Daoy (cell line): ENCODE measurements at regions not wholly inside any gene's neighbourhood (a gene's known extent, or its start where the extent isn't known, plus 50 kb on each side); places are given as distances from the start of the nearest gene placed in this dataset.
"Not testable (repeated sequence)": the region's sequence is repeated elsewhere in the genome, so short reads cannot be mapped to it uniquely, and the experiment has no call there.

Experiments
- DNase-seq: peaks from one replicate; pipeline ENCODE4 v3.0.0-alpha.2; 2015; ENCODE audit warnings: low read depth

DNA sequence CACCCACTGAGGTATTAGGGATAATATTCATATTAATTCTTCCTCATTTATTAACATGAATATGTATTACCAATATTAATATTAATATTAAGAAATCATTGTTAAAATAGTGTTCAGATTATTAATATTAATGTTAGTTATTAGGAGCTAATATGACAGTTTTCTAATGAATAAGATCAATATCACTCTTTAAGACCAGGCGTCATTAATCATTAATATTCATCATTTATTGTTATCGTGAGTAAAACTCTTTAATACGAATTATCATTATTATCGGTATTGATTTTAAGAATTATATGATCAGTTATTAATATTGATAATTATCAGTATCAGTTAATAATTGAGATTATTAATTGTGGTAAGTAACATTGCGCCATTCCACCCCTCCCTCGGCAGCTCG, 101.0 kb upstream of the HMX1 start:
- not testable (repeated sequence) for DNase-seq

DNA sequence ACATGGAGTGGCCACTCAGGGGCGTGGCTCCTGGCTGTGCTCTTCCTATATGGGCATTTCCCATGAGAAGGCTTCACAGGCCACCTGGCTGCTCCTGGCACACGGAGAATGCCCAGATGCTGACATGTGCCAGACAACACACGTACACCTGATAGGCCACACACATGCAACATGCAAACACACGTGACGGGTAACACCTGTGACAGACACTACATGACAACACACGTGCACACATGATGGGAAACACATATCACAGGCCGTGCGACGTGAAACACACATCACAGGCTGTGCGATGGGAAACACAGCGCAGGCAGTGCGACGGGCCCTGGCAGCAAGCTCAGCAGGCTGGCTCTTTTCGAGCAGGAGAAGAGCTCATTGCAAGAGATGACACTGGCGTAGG, 94.3 kb upstream of the HMX1 start:
- not testable (repeated sequence) for DNase-seq

DNA sequence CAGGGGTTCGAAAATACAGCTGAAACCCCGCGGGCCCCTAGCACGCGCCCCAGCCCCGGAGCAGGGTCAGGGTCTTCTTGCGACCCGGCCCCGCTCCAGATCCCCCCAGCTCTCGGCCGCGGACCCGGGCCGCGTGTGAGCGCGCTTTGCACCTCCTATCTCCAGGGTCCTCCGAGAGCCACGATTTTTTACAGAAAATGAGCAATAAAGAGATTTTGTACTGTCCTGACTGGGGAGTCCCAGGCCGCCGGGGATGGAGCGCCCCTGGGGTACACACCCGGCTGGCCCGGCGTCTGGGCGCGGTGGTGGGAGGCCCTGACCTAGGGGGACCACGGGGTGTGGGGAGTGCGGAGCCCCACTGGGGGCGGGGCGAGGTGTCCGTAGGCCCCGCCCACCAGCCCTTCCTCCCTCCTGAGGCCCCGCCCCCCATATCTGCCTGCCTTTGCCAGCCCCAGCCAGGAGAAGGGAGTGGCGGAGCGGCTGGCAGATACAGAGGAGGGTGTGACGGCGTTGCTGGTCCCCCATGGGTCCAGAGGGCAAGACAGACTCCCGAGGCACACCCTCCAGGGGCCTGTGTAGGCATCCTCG, 92.7 kb upstream of the HMX1 start:
- DNase-seq = peak; percentile 61

DNA sequence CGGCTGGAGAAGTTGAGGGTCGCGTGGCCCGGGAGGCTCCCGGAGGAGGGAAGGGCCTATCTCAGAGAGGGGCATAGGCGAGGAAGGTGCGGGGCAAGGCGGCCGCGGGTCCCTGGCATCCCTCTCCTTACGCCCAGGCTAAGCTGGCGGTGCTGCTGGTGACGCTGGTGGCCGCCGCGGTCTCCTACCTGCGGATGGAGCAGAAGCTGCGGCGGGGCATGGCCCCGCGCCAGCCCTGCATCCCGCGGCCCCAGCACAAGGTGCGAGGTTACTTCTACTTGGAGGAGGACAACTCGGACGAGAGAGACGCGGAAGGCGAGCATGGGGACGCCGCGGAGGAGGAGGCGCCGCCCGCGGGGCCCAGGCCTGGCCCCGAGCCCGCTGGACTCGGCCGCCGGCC, 91.9 kb upstream of the HMX1 start:
- not testable (repeated sequence) for DNase-seq

DNA sequence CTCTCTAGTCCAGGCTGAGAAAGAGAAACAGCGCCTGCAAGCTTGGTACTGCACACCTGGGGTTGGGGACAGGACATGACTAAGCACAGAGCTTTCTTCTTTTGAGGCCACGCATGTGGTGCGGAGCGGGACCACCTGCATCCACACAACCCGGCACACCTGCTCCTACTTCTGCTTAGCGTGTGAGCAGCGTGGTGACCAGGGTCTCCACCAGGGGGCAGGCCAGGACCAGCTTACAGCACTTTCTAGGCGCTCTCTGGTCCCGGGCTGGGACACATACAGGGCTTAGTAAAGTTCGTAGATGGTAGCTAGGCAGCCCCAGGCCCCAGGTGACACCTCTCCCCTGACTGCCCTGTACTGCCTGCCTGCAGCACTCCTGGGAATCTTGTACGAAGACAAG, 89.7 kb upstream of the HMX1 start:
- DNase-seq = peak; percentile 79

DNA sequence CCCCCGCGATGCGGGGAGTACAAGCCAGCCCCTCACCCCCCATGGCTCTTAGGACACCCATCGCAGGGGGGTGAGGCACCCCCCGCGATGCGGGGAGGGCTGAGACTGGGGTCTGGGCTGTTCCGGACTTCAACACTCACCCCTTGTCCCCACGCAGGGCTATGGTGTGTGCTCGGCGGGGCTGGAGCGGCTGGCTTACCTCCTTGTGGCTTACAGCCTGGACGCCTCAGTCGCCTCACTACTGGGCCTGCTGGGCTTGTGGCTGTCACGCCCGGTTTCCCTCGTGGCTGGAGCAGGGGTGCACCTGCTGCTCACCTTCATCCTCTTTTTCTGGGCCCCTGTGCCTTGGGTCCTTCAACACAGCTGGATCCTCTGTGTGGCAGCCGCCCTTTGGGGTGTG, 87.8 kb upstream of the HMX1 start:
- not testable (repeated sequence) for DNase-seq

DNA sequence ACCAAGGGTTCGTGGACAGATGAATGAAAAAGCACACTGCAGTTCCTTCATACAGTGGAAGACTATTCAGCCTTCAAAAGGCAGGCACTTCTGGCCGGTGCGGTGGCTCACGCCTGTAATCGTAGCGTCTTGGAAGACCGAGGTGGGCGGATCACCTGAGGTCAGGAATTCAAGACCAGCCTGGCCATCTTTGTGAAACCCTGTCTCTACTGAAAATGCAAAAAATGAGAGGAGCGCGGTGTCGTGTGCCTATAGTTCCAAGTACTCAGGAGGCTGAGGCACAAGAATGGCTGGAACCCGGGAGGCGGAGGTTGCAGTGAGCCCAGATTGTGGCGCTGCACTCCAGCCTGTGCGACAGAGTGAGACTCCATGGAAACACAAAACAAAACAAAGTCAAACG, 82.4 kb upstream of the HMX1 start:
- DNase-seq = not testable (repeated sequence)

DNA sequence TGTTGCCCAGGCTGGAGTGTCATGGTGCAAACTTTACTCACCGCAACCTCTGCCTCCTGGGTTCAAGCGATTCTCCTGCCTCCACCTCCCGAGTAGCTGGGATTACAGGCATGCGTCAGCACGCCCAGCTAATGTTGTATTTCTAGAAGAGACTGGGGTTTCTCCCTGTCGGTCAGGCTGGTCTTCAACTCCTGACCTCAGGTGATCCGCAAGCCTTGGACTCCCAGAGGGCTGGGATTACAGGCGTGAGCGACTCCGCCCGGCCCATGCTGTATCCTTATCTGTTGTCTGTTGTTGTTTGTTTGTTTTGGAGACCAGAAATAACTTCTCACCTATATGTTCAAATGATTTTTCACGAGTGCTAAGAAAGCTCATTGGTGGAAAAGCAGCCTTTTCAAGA, 81.2 kb upstream of the HMX1 start:
- DNase-seq = not testable (repeated sequence)

DNA sequence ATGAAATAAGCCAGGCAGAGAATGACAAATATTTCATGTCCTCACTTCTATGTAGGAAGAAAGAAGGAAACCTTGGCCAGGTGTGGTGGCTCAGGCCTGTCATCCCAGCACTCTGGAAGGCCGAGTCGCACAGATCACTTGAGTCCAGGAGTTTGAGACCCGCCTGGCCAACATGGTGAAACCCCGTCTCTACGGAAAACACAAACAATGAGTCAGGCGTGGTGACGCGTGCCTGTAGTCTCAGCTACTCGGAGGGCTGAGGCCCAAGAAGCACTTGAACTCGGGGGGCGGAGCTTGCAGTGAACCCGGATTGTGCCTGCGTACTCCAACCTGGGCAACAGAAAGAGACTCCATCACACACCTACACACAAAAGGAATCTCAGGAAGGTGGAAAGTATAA, 80.5 kb upstream of the HMX1 start:
- DNase-seq = peak; percentile 82

DNA sequence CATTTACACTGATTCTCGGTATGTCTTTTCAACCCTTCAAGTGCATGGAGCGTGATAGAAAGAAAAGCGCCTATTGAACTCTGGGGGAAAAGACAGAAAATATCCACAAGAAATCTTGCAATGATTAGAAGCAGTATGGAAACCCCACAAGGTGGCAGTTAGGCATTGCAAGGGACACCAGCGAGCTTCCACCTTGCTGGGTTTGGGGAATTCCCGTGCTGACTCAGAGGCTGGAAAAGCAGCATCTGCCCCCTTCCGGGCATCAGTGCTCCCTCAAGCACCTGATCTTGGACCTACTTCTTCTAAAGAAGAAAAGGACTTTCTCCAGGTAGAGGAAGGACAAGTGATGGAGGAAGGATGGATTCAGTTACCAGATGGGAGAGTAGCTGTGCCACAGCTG, 73.9 kb upstream of the HMX1 start:
- peak; percentile 64 for DNase-seq

DNA sequence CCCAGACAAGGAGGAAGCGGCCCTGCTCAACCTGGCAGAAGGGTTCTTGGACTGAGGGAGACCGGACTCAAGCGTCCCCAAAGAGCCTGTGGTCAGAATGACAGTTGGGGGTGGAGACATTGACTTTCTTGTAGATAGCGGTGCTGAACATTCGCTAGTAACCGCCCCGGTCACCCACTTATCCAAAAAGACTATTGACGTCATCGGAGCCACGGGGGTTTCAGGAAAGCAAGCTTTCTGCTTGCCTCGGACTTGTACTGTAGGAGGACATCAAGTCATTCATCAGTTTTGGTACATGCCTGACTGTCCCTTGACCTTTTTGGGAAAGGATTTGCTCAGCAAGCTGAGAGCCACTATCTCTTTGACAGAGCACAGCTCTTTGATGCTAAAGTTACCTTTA, 71.7 kb upstream of the HMX1 start:
- peak; percentile 27 for DNase-seq

DNA sequence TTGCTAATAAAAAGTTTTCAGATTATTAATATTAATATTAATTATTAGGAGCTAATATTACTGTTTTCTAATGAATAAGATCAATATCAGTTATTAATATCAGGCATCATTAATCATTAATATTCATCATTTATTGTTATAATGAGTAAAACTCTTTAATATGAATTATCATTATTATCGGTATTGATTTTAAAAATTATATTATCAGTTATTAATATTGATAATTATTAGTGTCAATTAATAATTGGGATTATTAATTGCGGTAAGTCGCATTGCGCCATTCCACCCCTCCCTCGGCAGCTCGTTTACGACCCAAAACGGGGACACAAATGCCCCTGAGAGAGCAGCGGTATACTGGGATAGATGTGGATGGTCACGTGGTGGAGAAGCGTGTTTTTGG, 70.4 kb upstream of the HMX1 start:
- not testable (repeated sequence) for DNase-seq

DNA sequence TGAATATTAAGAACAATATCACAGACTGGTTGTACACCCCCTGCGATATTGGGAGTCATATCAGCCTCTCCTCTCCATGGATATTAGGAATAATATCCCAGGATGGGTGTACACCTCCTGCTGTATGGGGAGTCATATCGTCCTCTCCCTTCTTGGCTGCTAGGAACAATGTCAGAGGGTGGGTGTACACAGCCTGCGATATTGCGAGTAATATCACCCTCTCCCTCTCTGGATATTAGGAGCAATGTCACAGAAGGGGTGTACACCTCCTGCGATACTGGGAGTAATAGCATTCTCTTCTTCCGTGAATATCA, 69.8 kb upstream of the HMX1 start:
- not testable (repeated sequence) for DNase-seq

DNA sequence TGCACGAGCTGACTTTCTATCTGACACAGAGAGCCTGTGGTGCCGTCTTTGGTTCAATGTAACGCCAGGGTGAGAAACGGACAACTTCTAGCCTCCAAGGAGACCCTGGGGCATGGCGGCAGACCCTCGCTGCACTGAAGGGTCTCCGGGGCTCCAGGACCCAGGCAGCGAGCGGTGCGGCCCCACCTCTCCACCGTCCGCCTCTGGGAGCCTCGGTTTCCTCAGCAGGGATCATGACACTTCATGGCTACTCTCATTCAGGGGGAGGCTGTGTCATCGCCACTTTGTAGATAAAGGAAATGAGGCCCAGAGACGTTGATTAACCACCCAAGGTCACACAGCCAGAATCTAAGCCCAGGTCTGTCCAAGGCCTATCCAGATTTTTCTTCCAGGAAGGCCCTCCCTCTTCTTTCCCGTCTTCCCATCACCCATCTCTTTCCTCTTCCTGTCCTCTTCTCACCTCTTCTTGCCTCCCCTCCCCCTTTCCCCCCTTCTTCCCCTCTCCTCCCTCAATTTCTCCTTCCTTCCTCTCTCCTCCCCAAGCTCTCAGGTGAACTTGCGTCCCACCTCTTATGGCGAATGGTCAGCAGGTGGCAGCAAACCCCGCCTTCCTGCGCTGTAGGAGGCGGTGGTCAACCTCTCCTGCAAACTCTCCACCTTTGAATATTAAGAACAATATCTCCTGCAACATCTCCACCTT, 69.3 kb upstream of the HMX1 start:
- DNase-seq = peak; percentile 61

DNA sequence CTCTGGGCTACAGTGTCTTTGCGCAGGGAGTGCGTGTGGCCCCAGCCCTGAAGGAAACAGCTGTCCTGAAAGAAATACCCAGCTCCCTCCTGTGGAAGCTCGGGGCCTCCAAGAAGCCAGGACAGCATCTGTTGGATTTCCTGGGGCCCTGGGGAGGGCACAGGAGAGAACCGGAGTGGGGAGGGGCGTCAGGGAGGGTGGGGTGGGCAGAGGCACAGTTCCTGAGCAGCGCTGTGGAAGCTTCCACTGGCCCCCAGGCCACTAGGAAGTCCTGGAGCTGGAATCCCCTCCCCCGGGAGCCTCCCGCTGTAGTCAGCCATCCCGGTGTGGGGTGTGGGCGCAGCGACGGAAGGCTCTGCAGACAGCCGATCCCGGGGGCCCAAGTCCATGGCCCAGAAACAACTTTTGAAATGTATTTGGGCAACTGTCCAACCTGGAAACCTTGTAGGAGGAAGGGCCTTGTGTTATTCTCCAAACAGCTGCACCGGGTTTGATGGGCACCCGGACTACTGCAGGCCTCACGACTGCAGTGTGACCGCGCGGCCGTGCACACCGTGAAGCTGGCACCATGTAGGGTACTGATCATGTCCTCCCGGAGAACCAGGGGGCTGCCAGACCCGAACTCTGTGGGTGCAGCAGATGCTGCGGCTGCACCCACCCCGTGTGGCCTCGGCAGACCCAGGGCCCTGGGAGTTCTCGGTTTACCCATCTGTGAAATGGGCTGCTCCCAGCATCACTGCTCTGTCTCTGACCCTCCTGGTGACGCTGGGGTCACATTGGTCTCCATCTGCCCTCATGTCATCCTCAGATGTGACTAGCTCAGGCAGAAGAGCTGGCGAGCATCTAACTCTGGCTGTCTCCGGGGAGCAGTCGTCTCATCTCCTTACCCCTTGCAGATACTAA, 68.5 kb upstream of the HMX1 start:
- DNase-seq = no peak

DNA sequence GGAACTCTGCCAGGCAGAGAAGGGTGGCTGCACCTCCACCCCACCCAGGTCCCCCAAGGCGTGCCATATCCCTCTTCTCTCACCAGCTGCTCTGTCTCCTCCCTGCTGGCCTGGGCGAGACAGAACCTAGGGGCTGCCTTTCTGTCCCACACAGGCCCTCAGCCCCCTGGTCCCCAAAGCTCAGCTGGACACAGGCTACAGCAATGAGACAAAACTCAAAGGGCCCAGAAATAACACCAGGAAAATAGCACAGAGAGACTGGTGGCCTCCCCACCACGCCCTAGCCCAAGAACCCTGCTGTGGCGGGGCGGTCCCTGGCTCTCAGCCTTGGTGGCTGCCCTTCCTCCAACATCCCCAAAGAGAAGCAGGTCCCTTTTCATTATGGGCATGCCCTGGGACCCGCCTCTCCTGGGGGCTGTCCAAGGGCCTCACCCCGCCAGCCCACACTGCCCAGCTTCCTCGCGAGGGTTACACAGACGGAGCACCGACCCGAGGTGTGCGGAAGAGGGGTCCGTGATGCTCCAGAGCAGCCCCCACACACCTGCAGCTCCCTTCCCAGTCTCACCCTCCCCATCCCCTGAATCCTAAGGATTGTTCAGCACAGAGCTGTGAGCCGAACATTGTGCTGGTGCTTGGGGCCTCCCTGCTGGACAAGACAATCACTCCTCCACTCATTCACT, 67.7 kb upstream of the HMX1 start:
- no peak for DNase-seq

DNA sequence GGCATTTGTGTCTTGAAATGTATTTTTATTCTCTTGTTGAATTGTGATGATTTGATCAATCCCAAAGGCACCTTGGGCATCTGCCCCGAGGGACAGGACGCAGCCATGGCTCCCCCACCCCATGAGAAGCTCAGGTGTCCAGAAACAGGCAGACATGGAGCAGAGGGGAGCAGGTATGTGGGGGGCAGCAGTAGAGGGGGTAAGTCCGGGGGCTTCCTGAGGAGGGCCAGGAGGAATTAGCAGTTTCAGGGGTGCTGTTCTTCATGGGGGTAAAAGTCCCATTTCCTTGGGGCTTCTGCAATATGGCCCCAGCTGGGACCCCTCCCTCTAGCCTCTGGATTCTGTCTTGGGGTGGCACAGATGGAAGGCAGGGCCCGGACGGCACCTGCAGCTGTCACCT, 67.0 kb upstream of the HMX1 start:
- no peak for DNase-seq

DNA sequence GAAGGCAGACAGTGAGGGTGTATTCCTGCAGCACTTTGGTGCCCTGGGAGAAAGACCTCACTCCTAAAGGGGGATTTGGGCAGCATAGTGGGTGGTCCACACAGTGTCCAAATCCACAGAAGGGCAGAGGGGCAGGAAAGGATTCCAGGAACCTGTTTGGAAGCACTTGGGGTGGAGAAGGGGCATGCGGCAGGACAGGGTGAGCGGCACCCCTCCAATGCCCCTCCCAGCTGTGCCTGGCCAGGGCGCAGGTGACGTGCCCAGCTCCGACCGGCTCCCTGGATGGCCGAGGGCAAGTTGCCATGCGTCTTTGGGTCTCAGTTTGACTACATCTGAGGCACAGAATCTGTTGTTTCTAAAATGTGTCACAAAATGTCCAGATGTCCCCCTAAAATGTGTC, 66.5 kb upstream of the HMX1 start:
- DNase-seq = no peak

DNA sequence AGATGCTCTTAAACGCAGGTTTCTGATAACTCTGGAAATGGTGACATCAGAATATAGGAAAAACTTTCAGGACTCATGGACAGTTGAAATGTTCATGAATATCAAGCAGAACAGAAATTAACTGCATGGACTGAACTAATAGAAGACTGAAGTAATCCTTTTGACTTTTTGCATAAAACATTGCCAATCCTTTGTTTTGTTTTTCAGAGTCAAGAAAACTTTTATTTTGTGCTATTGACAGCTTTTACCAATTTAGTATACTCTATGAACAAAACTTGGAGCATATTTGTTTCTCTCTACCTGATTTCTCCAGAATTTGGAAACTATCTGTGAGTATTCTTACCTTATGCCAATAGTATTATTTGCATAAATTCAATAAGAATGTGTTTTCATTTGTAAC, 61.2 kb upstream of the HMX1 start:
- no peak for DNase-seq

DNA sequence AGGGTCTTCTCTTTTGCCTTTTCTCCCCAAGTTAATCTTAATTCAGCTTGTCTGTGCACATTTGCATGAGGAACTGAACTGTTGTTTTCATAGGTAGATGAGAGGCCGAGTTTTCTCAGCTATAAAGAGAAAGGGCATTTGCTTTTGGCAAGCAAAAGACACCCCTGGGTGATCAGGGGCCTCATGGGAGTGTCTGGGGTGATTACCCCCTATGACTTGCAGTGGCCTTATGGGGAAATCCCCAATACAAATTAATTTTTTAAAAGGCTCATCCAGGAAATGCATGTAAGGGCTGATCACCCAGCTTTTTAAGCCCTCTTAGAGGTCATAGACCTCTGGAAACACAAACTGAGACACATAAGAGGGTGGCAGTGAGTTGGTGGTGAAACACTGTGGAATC, 56.4 kb upstream of the HMX1 start:
- DNase-seq = no peak

DNA sequence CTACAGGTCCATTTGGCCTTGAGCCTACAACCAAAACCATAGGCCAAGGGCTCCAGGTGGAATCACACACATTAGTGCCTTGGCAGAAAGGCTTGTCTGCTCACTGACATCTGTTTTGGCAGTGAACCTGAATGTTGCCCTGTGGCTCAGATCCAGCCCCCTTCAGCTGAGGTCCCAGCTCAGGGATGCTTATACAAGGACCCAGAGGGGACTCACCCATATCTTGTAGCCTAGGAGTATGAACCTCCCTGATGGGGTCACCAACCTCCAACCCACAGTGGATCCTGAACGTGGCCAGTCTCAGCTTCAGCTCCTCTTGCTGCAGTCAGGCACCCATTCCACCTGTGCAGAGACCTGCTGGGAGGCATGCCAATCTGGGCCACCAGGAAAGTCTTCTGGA, 50.8 kb upstream of the HMX1 start:
- no peak for DNase-seq

DNA sequence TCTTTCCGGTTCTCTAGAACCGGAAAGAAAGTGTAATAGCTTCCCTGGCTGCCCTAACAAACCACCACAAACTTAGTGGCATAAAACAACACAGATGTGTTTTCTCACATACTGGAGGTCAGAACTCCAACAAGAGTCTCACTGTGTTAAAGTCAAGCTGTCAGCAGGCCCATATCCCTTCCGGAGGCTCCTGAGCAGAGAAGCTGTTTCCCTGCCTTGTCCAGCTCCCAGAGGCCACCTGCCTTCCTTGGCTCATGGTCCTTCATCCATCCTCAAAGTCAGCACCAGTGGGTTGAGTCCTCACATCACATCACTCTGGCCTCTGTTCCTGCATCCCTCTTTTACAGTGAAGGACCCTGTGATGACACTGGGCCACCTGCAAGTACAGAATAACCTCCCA, 49.8 kb upstream of the HMX1 start:
- DNase-seq = no peak
